HCT116 (cell line): ENCODE measurements at regions not wholly inside any gene's neighbourhood (a gene's known extent, or its start where the extent isn't known, plus 50 kb on each side); places are given as distances from the start of the nearest gene placed in this dataset.

ENCODE experiments used
- ATAC-seq: fragments of 200-7000 bp; cut with Tn5 transposase; 2 replicates; pipeline ENCODE4 v1.9.1; 2020; ENCODE audit warnings: mild to moderate bottlenecking, moderate library complexity
- BruUV-seq: library from RNA; stranded (reverse); fragments of 400-500 nt; replicated peaks from 2 replicates; lab custom pipeline; 2021; lab: Mats Ljungman, UMichigan
- CTCF ChIA-PET: fragments of 300-600 bp; sonication (Branson Sonifier 250); formaldehyde crosslinking; loops from one replicate; lab custom pipeline; 2021; ENCODE audit warnings: antibody characterized with exemption; lab: Charles Lee
- POLR2A ChIA-PET: fragments of 300-600, 350-600 bp; sonication (Branson Sonifier 250); formaldehyde crosslinking; loops from one replicate; lab custom pipeline; 2021; ENCODE audit warnings: antibody characterized with exemption; lab: Charles Lee
- RAD21 ChIA-PET, 2 experiments: fragments of 300-600 bp; sonication (Branson Sonifier 250); formaldehyde crosslinking; loops; one replicate each; lab custom pipeline; 2023; ENCODE audit warnings: low total read pairs in 2 of 2; ENCODE audit not compliant: uncharacterized antibody in 2 of 2, unreplicated experiment in 2 of 2, low non-redundant PET in 1 of 2; lab: Charles Lee
- DNase-seq: peaks from one replicate; pipeline ENCODE4 v3.0.0-alpha.2; 2010; ENCODE audit warnings: low read depth, low spot score
- H2AFZ ChIP-seq: fragments of 200-600 bp; shearing (Covaris generic), sonication (generic); 2 replicates; pipeline ENCODE4 v1.6.1; 2017; ENCODE audit warnings: low read depth, mixed run types, mixed read lengths, antibody characterized with exemption, low read length; ENCODE audit not compliant: poor library complexity, severe bottlenecking
- H3K27ac ChIP-seq: 2 replicates; pipeline ENCODE4 v1.5.1; 2012; ENCODE audit warnings: low read depth, low read length
- H3K27me3 ChIP-seq: fragments of 200-600 bp; sonication (generic); 2 replicates; pipeline ENCODE4 v1.6.1; 2016; ENCODE audit warnings: mixed run types, low read length, mixed read lengths; ENCODE audit not compliant: insufficient read depth
- H3K36me3 ChIP-seq, 2 experiments: fragments of 200-500 bp in 1 of 2; fragments of 200-600 bp in 1 of 2; sonication (Bioruptor generic) in 1 of 2; sonication (generic) in 1 of 2; 2 replicates each; pipeline versions ENCODE4 v1.5.1 to v1.6.1; 2014 to 2016; ENCODE audit warnings: low read length in 2 of 2, inconsistent platforms in 1 of 2, mixed read lengths in 1 of 2, mixed run types in 1 of 2; ENCODE audit not compliant: insufficient read depth in 2 of 2, control insufficient read depth in 1 of 2
- H3K4me1 ChIP-seq, 2 experiments: fragments of 200-600 bp in 1 of 2; sonication (generic) in 1 of 2; 2 replicates each; pipeline versions ENCODE4 v1.5.1 to v1.6.1; 2012 to 2017; ENCODE audit warnings: low read length in 2 of 2, inconsistent platforms in 1 of 2, mild to moderate bottlenecking in 1 of 2, mixed read lengths in 1 of 2, mixed run types in 1 of 2, moderate library complexity in 1 of 2; ENCODE audit not compliant: insufficient read depth in 2 of 2, control insufficient read depth in 1 of 2
- H3K4me2 ChIP-seq: fragments of 200-600 bp; sonication (generic); 2 replicates; pipeline ENCODE4 v1.6.1; 2017; ENCODE audit warnings: mixed run types, low read length, mixed read lengths
- H3K4me3 ChIP-seq, 2 experiments: fragments of 200-600 bp in 1 of 2; sonication (generic) in 1 of 2; replicated peaks in 1 of 2; 2 replicates each; pipeline ENCODE4 v1.5.1; 2011 to 2016; ENCODE audit warnings: low read length in 2 of 2, control low read depth in 1 of 2, low read depth in 1 of 2, mild to moderate bottlenecking in 1 of 2, mixed read lengths in 1 of 2, mixed run types in 1 of 2
- H3K79me2 ChIP-seq: fragments of 200-600 bp; sonication (generic); 2 replicates; pipeline ENCODE4 v1.6.1; 2017; ENCODE audit warnings: mild to moderate bottlenecking, mixed run types, low read length, moderate library complexity, mixed read lengths; ENCODE audit not compliant: insufficient read depth
- H3K9ac ChIP-seq: fragments of 200-600 bp; sonication (generic); 2 replicates; pipeline ENCODE4 v1.6.1; 2016; ENCODE audit warnings: low read length, mixed read lengths
- H3K9me2 ChIP-seq: fragments of 200-600 bp; sonication (generic), shearing (Covaris generic); 2 replicates; pipeline ENCODE4 v1.6.1; 2017; ENCODE audit warnings: mixed run types, mild to moderate bottlenecking, moderate library complexity; ENCODE audit not compliant: insufficient read depth
- H3K9me3 ChIP-seq, 2 experiments: fragments of 200-500 bp in 1 of 2; fragments of 200-600 bp in 1 of 2; sonication (Bioruptor generic) in 1 of 2; sonication (generic) in 1 of 2; 2 replicates each; pipeline ENCODE4 v1.6.1; 2014 to 2017; ENCODE audit warnings: low read length in 2 of 2, mixed read lengths in 2 of 2, inconsistent platforms in 1 of 2, low read depth in 1 of 2, mild to moderate bottlenecking in 1 of 2, mixed run types in 1 of 2, moderate library complexity in 1 of 2; ENCODE audit not compliant: control insufficient read depth in 1 of 2, insufficient read depth in 1 of 2
- H4K20me1 ChIP-seq: fragments of 200-600 bp; sonication (generic), shearing (Covaris generic); 2 replicates; pipeline ENCODE4 v1.6.1; 2017; ENCODE audit warnings: mixed run types, mild to moderate bottlenecking, moderate library complexity; ENCODE audit not compliant: insufficient read depth
- ATF3 ChIP-seq: IDR thresholded peaks from 2 replicates; pipeline ENCODE4 v1.6.1; 2012
- CBX3 ChIP-seq: IDR thresholded peaks from 2 replicates; pipeline ENCODE4 v1.6.1; 2012; ENCODE audit warnings: low read depth
- CEBPB ChIP-seq: IDR thresholded peaks from 2 replicates; pipeline ENCODE4 v1.6.1; 2012; ENCODE audit warnings: low read depth
- EGR1 ChIP-seq: IDR thresholded peaks from 2 replicates; pipeline ENCODE4 v1.6.1; 2012; ENCODE audit warnings: low read depth
- FOSL1 ChIP-seq: IDR thresholded peaks from 2 replicates; pipeline ENCODE4 v1.6.1; 2012; ENCODE audit warnings: low read depth
- JUND ChIP-seq: IDR thresholded peaks from 2 replicates; pipeline ENCODE4 v1.6.1; 2012
- POLR2AphosphoS5 ChIP-seq: IDR thresholded peaks from 2 replicates; pipeline ENCODE4 v1.6.1; 2011; ENCODE audit warnings: mild to moderate bottlenecking, low read depth, low read length, moderate library complexity
- ZBTB33 ChIP-seq: IDR thresholded peaks from 2 replicates; pipeline ENCODE4 v1.6.1; 2011; ENCODE audit warnings: mild to moderate bottlenecking, low read length, moderate library complexity; ENCODE audit not compliant: insufficient replicate concordance; ENCODE audit errors: extremely low read depth
- intact Hi-C: fragments of 100-400 bp; cut with micrococcal nuclease; formaldehyde crosslinking; loops from 2 replicates; pipeline ENCODE4 v1.10.0; 2022

- RAD21 ChIA-PET: no interaction called here
- BruUV-seq: no TSS peak
- Histone ChIP-seq H3K4me1 (peaks cover 0 to 9% of the 10 kb centered on the region in 2 experiments; a peak in 2 of 4 replicates), H3K79me2 (no peaks in the 10 kb centered on the region), H3K9ac (no peak overlapping the region), H4K20me1 (no peaks in the 10 kb centered on the region), H3K27me3 (no peaks in the 10 kb centered on the region), H3K4me2 (no peak overlapping the region), H3K9me2 (no peaks in the 10 kb centered on the region), H3K4me3 (no peak overlapping the region), H2AFZ (no peak overlapping the region), H3K9me3 (no peaks in the 10 kb centered on the region), H3K36me3 (no peaks in the 10 kb centered on the region), H3K27ac (no peak overlapping the region)
- intact Hi-C loops: no loop called here
- DNase-seq: no peak
- no peak for TF ChIP-seq POLR2AphosphoS5
- no peak for TF ChIP-seq ZBTB33
- no peak for TF ChIP-seq EGR1
- no peak for TF ChIP-seq ATF3
- TF ChIP-seq CBX3: no peak
- CTCF ChIA-PET: no interaction called here
- POLR2A ChIA-PET: no interaction called here
- ATAC-seq: no peak
These were observed 564.3 kb upstream of the ZNF608 start for GRCh38 chr5:125310749-125311148.

GRCh38 chr5:125311743-125312142, 565.3 kb upstream of the ZNF608 start:
- peak overlapping the region; percentile 26 for H3K4me2 ChIP-seq
- TF ChIP-seq FOSL1 (peak; percentile 44; the same call in 1 of the 2 replicates), JUND (peak; percentile 43; the same call in 1 of the 2 replicates), EGR1 (no peak), CEBPB (no peak)
- TF ChIP-seq, all 23 proteins: peak for 2

More at GRCh38 chr5:125311743-125312142, 565.3 kb upstream of the ZNF608 start:
- no TSS peak for BruUV-seq
- Histone ChIP-seq H3K9ac (no peak overlapping the region), H3K4me3 (no peak overlapping the region), H3K27me3 (no peaks in the 10 kb centered on the region), H3K79me2 (no peaks in the 10 kb centered on the region), H3K36me3 (no peaks in the 10 kb centered on the region), H3K4me1 (peaks cover 0 to 9% of the 10 kb centered on the region in 2 experiments; a peak in 2 of 4 replicates), H3K9me3 (no peaks in the 10 kb centered on the region), H4K20me1 (no peaks in the 10 kb centered on the region), H3K9me2 (no peaks in the 10 kb centered on the region), H3K27ac (no peak overlapping the region), H2AFZ (no peak overlapping the region)
- RAD21 ChIA-PET: no interaction called here
- intact Hi-C loops: no loop called here
- no peak for ATAC-seq
- CTCF ChIA-PET: no interaction called here
- POLR2A ChIA-PET: no interaction called here
- no peak for DNase-seq
